ENCODE measurements at regions not wholly inside any gene's neighbourhood (a gene's known extent, or its start where the extent isn't known, plus 50 kb on each side); places are given as distances from the start of the nearest gene placed in this dataset.
A peak's percentile ranks its signal among the peaks of the same experiment; 100 is the strongest.

- no peak overlapping the region for H3K4me3 ChIP-seq (ENCODE audit: low read length)
- no peak for TF ChIP-seq CTCF (conservative IDR thresholded peaks at IDR 0.05; ENCODE audit: low read depth, low read length)
- peak; percentile 72 for DNase-seq (ENCODE audit: low read depth)
These were observed 225.5 kb downstream of the BMP2 start for GRCh38 chr20:6993011-6993410.

GRCh38 chr20:6993511-6993910 is 226.0 kb downstream of the BMP2 start:
- no peak overlapping the region for H3K4me3 ChIP-seq (ENCODE audit: low read length)
- no peak for DNase-seq (ENCODE audit: low read depth)
- TF ChIP-seq CTCF (conservative IDR thresholded peaks at IDR 0.05; ENCODE audit: low read depth, low read length), result no peak

- TF ChIP-seq CTCF (conservative IDR thresholded peaks at IDR 0.05; ENCODE audit: low read depth, low read length), result no peak
- peak; percentile 91 for DNase-seq (ENCODE audit: low read depth)
- H3K4me3 ChIP-seq (ENCODE audit: low read length), result no peak overlapping the region
These were observed 227.0 kb downstream of the BMP2 start for GRCh38 chr20:6994452-6994851.

GRCh38 chr20:6998909-6999308 is 231.4 kb downstream of the BMP2 start:
- no peak overlapping the region for H3K4me3 ChIP-seq (ENCODE audit: low read length)
- no peak for TF ChIP-seq CTCF (conservative IDR thresholded peaks at IDR 0.05; ENCODE audit: low read depth, low read length)

GRCh38 chr20:6999381-6999780 is 231.9 kb downstream of the BMP2 start:
- no peak overlapping the region for H3K4me3 ChIP-seq (ENCODE audit: low read length)
- no peak for TF ChIP-seq CTCF (conservative IDR thresholded peaks at IDR 0.05; ENCODE audit: low read depth, low read length)
- DNase-seq (ENCODE audit: low read depth), result no peak

More at GRCh38 chr20:6998909-6999308, 231.4 kb downstream of the BMP2 start:
- DNase-seq (ENCODE audit: low read depth), result no peak

- no peak for TF ChIP-seq CTCF (conservative IDR thresholded peaks at IDR 0.05; ENCODE audit: low read depth, low read length)
- H3K4me3 ChIP-seq (ENCODE audit: low read length), result no peak overlapping the region
- DNase-seq (ENCODE audit: low read depth), result no peak
These were observed 236.1 kb downstream of the BMP2 start for GRCh38 chr20:7003598-7003997.

GRCh38 chr20:7004801-7005200 is 237.3 kb downstream of the BMP2 start:
- no peak overlapping the region for H3K4me3 ChIP-seq (ENCODE audit: low read length)
- no peak for DNase-seq (ENCODE audit: low read depth)
- no peak for TF ChIP-seq CTCF (conservative IDR thresholded peaks at IDR 0.05; ENCODE audit: low read depth, low read length)

Data from retinal pigment epithelial cell (primary cell).